ENCODE measurements at regions not wholly inside any gene's neighbourhood (a gene's known extent, or its start where the extent isn't known, plus 50 kb on each side); places are given as distances from the start of the nearest gene placed in this dataset.

- intact Hi-C loops (cut with DNase I): loop anchor here (5.0 kb wide), 1 partner anchor 43 kb away; no protein-coding TSS in a partner anchor
- no peaks in the 10 kb centered on the region for H3K27me3 ChIP-seq
- peaks cover 0 to 18% (median 16%) of the 10 kb centered on the region in 4 donors for H3K4me1 ChIP-seq
- no peak overlapping the region for H3K27ac ChIP-seq
- no peaks in the 10 kb centered on the region for H3K36me3 ChIP-seq
- 86 to 95% methylated on average over 25 of the region's 25 CpGs for WGBS, 2 donors
- no peaks in the 10 kb centered on the region for H3K9me3 ChIP-seq
- H3K4me3 ChIP-seq: no peak overlapping the region
- TF ChIP-seq POLR2AphosphoS5 (IDR thresholded peaks at IDR 0.05) (no peak), CTCF (IDR thresholded peaks at IDR 0.05) (no peak), EP300 (IDR thresholded peaks at IDR 0.05) (no peak)
- DNase-seq: no peak
Observed at GRCh38 chr1:234769986-234770795, 160.2 kb upstream of the IRF2BP2 start.

GRCh38 chr1:234769284-234769985 is 159.5 kb upstream of the IRF2BP2 start:
- no peak for DNase-seq
- Histone ChIP-seq H3K36me3 (no peaks in the 10 kb centered on the region), H3K27me3 (no peaks in the 10 kb centered on the region), H3K4me1 (peaks cover 0 to 18% (median 16%) of the 10 kb centered on the region in 4 donors), H3K9me3 (no peaks in the 10 kb centered on the region), H3K27ac (no peak overlapping the region), H3K4me3 (no peak overlapping the region)
- 90 to 94% methylated on average over 13 of the region's 13 CpGs for WGBS, 2 donors
- TF ChIP-seq CTCF (IDR thresholded peaks at IDR 0.05) (no peak), POLR2A (IDR thresholded peaks at IDR 0.05) (no peak), EP300 (IDR thresholded peaks at IDR 0.05) (no peak), POLR2AphosphoS5 (IDR thresholded peaks at IDR 0.05) (no peak)
- intact Hi-C loops (cut with DNase I): no loop called here

DNA sequence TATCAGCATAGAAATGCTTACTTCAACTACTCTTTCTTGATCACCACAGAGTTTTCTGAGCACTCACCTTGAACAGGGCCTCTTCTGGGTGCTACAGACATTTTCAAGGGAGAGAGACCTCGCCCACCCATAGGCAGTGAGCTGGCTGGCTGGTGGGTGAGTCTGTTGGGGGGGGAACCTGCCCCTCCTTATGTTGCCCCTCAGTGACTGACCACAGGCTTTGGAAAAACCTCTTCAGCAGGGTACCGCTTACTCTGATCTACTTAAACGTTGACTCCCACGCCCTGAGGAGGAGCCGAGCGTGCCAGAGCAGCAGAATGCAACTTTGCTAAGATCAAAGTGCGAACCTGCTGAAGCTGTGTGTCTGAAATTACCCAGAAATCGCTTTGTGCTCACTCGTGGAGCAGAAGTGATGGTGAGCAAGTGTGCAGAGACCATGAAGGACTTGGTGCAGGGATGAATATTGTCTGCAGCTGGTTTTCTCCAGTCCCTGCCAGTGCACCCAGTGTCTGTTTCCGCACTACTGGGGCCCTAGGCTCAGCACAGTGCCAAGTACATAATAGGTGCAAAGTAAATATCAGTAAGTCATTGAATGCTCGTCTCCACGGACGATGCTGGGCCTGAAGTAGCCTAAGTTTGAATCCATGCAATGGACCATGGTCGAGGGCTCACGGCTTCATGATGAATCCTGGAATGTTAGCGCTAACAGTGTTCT is 158.7 kb upstream of the IRF2BP2 start:
- Histone ChIP-seq H3K9me3 (no peaks in the 10 kb centered on the region), H3K4me3 (no peak overlapping the region), H3K27me3 (no peaks in the 10 kb centered on the region), H3K27ac (no peak overlapping the region), H3K4me1 (peaks cover 0 to 18% (median 16%) of the 10 kb centered on the region in 4 donors), H3K36me3 (no peaks in the 10 kb centered on the region)
- DNase-seq: no peak
- intact Hi-C loops (cut with DNase I): no loop called here
- TF ChIP-seq POLR2AphosphoS5 (IDR thresholded peaks at IDR 0.05) (no peak), CTCF (IDR thresholded peaks at IDR 0.05) (no peak), POLR2A (IDR thresholded peaks at IDR 0.05) (no peak), EP300 (IDR thresholded peaks at IDR 0.05) (no peak)
- 40 to 61% methylated on average over 16 of the region's 16 CpGs for WGBS, 2 donors

DNA sequence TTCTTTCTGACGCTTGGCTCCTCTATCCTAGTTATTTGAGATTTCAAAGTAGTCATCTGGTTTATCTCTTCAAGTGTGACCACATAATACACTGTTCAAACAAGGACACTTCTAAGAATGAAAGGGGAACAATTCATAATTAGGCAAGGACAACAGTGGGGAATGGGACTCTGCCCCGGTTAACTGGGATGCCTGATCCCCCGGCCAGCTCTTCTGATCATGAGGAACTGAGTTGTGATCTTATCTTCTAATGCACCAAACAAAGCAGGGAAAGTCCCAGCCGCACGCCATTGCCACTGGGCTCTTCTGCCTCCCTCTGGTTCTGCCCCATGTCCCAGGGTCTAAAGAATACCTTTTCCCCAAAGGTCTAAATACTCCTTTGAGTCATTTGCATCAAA is 158.2 kb upstream of the IRF2BP2 start:
- Histone ChIP-seq H3K4me3 (no peak overlapping the region), H3K4me1 (peaks cover 0 to 18% (median 16%) of the 10 kb centered on the region in 4 donors), H3K27ac (no peak overlapping the region), H3K36me3 (no peaks in the 10 kb centered on the region), H3K9me3 (no peaks in the 10 kb centered on the region), H3K27me3 (no peaks in the 10 kb centered on the region)
- intact Hi-C loops (cut with DNase I): no loop called here
- 54 to 77% methylated on average over 5 of the region's 5 CpGs for WGBS, 2 donors
- TF ChIP-seq POLR2AphosphoS5 (IDR thresholded peaks at IDR 0.05) (no peak), POLR2A (IDR thresholded peaks at IDR 0.05) (no peak), CTCF (IDR thresholded peaks at IDR 0.05) (no peak), EP300 (IDR thresholded peaks at IDR 0.05) (no peak)
- no peak for DNase-seq
